ENCODE measurements at regions not wholly inside any gene's neighbourhood (a gene's known extent, or its start where the extent isn't known, plus 50 kb on each side); places are given as distances from the start of the nearest gene placed in this dataset.
"Not testable (repeated sequence)": the region's sequence is repeated elsewhere in the genome, so short reads cannot be mapped to it uniquely, and the experiment has no call there.

GRCh38 chr3:110494728-110495127 is 576.9 kb upstream of the NECTIN3 start:
- DNase-seq: no peak

- no peak for DNase-seq
Measured at GRCh38 chr3:110495201-110495927, 576.3 kb upstream of the NECTIN3 start.

- no peak for DNase-seq
Measured at GRCh38 chr3:110504401-110504800, 567.2 kb upstream of the NECTIN3 start.

- no peak for DNase-seq
Measured at GRCh38 chr3:110504901-110505300, 566.7 kb upstream of the NECTIN3 start.

GRCh38 chr3:110506890-110507289 is 564.7 kb upstream of the NECTIN3 start:
- no peak for DNase-seq

- DNase-seq: not testable (repeated sequence)
Measured at GRCh38 chr3:110507570-110507969, 564.0 kb upstream of the NECTIN3 start.

- DNase-seq: no peak
Measured at GRCh38 chr3:110512961-110513360, 558.7 kb upstream of the NECTIN3 start.

- DNase-seq: no peak
Measured at GRCh38 chr3:110518031-110518430, 553.6 kb upstream of the NECTIN3 start.

GRCh38 chr3:110519071-110519470 is 552.5 kb upstream of the NECTIN3 start:
- DNase-seq: no peak

- no peak for DNase-seq
Measured at GRCh38 chr3:110521019-110521418, 550.6 kb upstream of the NECTIN3 start.

- not testable (repeated sequence) for DNase-seq
Measured at GRCh38 chr3:110525558-110526064, 546.0 kb upstream of the NECTIN3 start.

- DNase-seq: no peak
Measured at GRCh38 chr3:110526777-110527727, 544.6 kb upstream of the NECTIN3 start.

GRCh38 chr3:110528305-110529121 is 543.1 kb upstream of the NECTIN3 start:
- no peak for DNase-seq

GRCh38 chr3:110530902-110531301 is 540.7 kb upstream of the NECTIN3 start:
- no peak for DNase-seq

- no peak for DNase-seq
Measured at GRCh38 chr3:110533089-110533488, 538.5 kb upstream of the NECTIN3 start.

- DNase-seq: no peak
Measured at GRCh38 chr3:110542552-110543150, 529.0 kb upstream of the NECTIN3 start.

GRCh38 chr3:110544730-110545129 is 526.9 kb upstream of the NECTIN3 start:
- no peak for DNase-seq

- DNase-seq: no peak
Measured at GRCh38 chr3:110550511-110550910, 521.1 kb upstream of the NECTIN3 start.

GRCh38 chr3:110562621-110563020 is 509.0 kb upstream of the NECTIN3 start:
- no peak for DNase-seq

- no peak for DNase-seq
Measured at GRCh38 chr3:110564674-110565073, 506.9 kb upstream of the NECTIN3 start.

GRCh38 chr3:110567029-110567428 is 504.6 kb upstream of the NECTIN3 start:
- no peak for DNase-seq

GRCh38 chr3:110568246-110568645 is 503.4 kb upstream of the NECTIN3 start:
- no peak for DNase-seq

Data from NCI-H510A (cell line).